OCI-LY3 (cell line): ENCODE measurements at regions not wholly inside any gene's neighbourhood (a gene's known extent, or its start where the extent isn't known, plus 50 kb on each side); places are given as distances from the start of the nearest gene placed in this dataset.

Source experiments
- H2AFZ ChIP-seq: fragments of 200-600, 300-600 bp; shearing (Covaris generic); 2 replicates; pipeline ENCODE4 v1.6.0; 2014; ENCODE audit warnings: antibody characterized with exemption, low read depth, low read length
- H3K27ac ChIP-seq: fragments of 200-600, 300-600 bp; sonication (generic); 2 replicates; pipeline ENCODE4 v1.5.1; 2014; ENCODE audit warnings: mild to moderate bottlenecking, low read length, moderate library complexity, mixed read lengths
- H3K27me3 ChIP-seq: fragments of 200-600, 300-600 bp; sonication (generic); 2 replicates; pipeline ENCODE4 v1.6.1; 2014; ENCODE audit warnings: low read depth, low read length, mixed read lengths
- H3K36me3 ChIP-seq: fragments of 200-600, 300-600 bp; sonication (generic); replicated peaks from 2 replicates; pipeline ENCODE3; 2014; ENCODE audit warnings: low read depth, low read length, mixed read lengths
- H3K4me1 ChIP-seq: fragments of 300-600, 200-600 bp; sonication (generic); 2 replicates; pipeline ENCODE4 v1.6.1; 2014; ENCODE audit warnings: low read length, mixed read lengths
- H3K4me2 ChIP-seq: fragments of 200-600, 300-600 bp; sonication (generic); 2 replicates; pipeline ENCODE4 v1.6.1; 2014; ENCODE audit warnings: low read length, mixed read lengths
- H3K4me3 ChIP-seq: fragments of 300-600, 200-600 bp; sonication (generic); 2 replicates; pipeline ENCODE4 v1.5.1; 2014; ENCODE audit warnings: antibody characterized with exemption, mild to moderate bottlenecking, low read length, moderate library complexity
- H3K79me2 ChIP-seq: fragments of 300-600, 200-600 bp; shearing (Covaris generic); 2 replicates; pipeline ENCODE4 v1.6.1; 2014; ENCODE audit warnings: mild to moderate bottlenecking, low read length, mixed read lengths
- H3K9ac ChIP-seq: fragments of 300-600, 200-600 bp; shearing (Covaris generic); 2 replicates; pipeline ENCODE4 v1.6.0; 2014; ENCODE audit warnings: mild to moderate bottlenecking, low read length, moderate library complexity
- H3K9me3 ChIP-seq: fragments of 200-600, 300-600 bp; shearing (Covaris generic); 2 replicates; pipeline ENCODE4 v1.6.1; 2014; ENCODE audit warnings: low read length, mixed read lengths; ENCODE audit not compliant: insufficient read depth
- H4K20me1 ChIP-seq: fragments of 200-600, 300-600 bp; sonication (generic); 2 replicates; pipeline ENCODE4 v1.6.1; 2016; ENCODE audit warnings: low read length, mixed read lengths; ENCODE audit not compliant: insufficient read depth
- CTCF ChIP-seq: fragments of 200-600, 300-600 bp; sonication (generic); IDR thresholded peaks from 2 replicates; pipeline ENCODE4 v1.5.1; 2014; ENCODE audit warnings: antibody characterized with exemption, low read length, low read depth
- EZH2phosphoT487 ChIP-seq: fragments of 200-600 bp; shearing (Covaris generic); IDR thresholded peaks from 2 replicates; pipeline ENCODE4 v1.6.1; 2018; ENCODE audit warnings: antibody characterized with exemption, mixed run types, low read depth

- Histone ChIP-seq H3K4me1 (no peaks in the 10 kb centered on the region), H3K27me3 (peaks cover 6% of the 10 kb centered on the region), H3K4me3 (no peak overlapping the region), H2AFZ (no peak overlapping the region), H3K9ac (no peak overlapping the region), H3K27ac (no peak overlapping the region), H3K4me2 (no peak overlapping the region), H3K9me3 (no peaks in the 10 kb centered on the region), H3K36me3 (no peaks in the 10 kb centered on the region), H4K20me1 (no peaks in the 10 kb centered on the region), H3K79me2 (no peaks in the 10 kb centered on the region)
- TF ChIP-seq EZH2phosphoT487: no peak
- no peak for TF ChIP-seq CTCF
Measured at GRCh38 chr3:70740872-70741271, 428.4 kb upstream of the MDFIC2 start.

- H2AFZ ChIP-seq: no peak overlapping the region
- H3K27me3 ChIP-seq: peaks cover 6% of the 10 kb centered on the region
Measured at GRCh38 chr3:70740071-70740470, 427.6 kb upstream of the MDFIC2 start.

GRCh38 chr3:70738291-70738681 lies 425.8 kb upstream of the MDFIC2 start:
- Histone ChIP-seq H3K79me2 (no peaks in the 10 kb centered on the region), H3K36me3 (no peaks in the 10 kb centered on the region), H3K4me3 (no peak overlapping the region), H3K4me2 (no peak overlapping the region), H3K27me3 (peaks cover 8% of the 10 kb centered on the region), H2AFZ (no peak overlapping the region), H3K9me3 (no peaks in the 10 kb centered on the region), H3K9ac (no peak overlapping the region), H3K4me1 (no peaks in the 10 kb centered on the region), H4K20me1 (no peaks in the 10 kb centered on the region), H3K27ac (no peak overlapping the region)
- TF ChIP-seq CTCF (no peak), EZH2phosphoT487 (no peak)

More at GRCh38 chr3:70740071-70740470, 427.6 kb upstream of the MDFIC2 start:
- Histone ChIP-seq H3K9me3 (no peaks in the 10 kb centered on the region), H3K27ac (no peak overlapping the region), H3K9ac (no peak overlapping the region), H3K79me2 (no peaks in the 10 kb centered on the region), H3K4me1 (no peaks in the 10 kb centered on the region), H3K4me3 (no peak overlapping the region), H4K20me1 (no peaks in the 10 kb centered on the region), H3K36me3 (no peaks in the 10 kb centered on the region), H3K4me2 (no peak overlapping the region)
- TF ChIP-seq CTCF (no peak), EZH2phosphoT487 (no peak)

GRCh38 chr3:70737666-70738290 lies 425.3 kb upstream of the MDFIC2 start:
- Histone ChIP-seq H3K9ac (no peak overlapping the region), H3K27ac (no peak overlapping the region), H2AFZ (no peak overlapping the region), H3K4me2 (no peak overlapping the region), H3K79me2 (no peaks in the 10 kb centered on the region), H3K36me3 (no peaks in the 10 kb centered on the region), H3K4me1 (no peaks in the 10 kb centered on the region), H4K20me1 (no peaks in the 10 kb centered on the region), H3K27me3 (peaks cover 8% of the 10 kb centered on the region; the same call in 1 of the 2 replicates), H3K4me3 (no peak overlapping the region), H3K9me3 (no peaks in the 10 kb centered on the region)
- TF ChIP-seq CTCF (no peak), EZH2phosphoT487 (no peak)
